Fibroblast of lung (primary cell): ENCODE measurements at regions not wholly inside any gene's neighbourhood (a gene's known extent, or its start where the extent isn't known, plus 50 kb on each side); places are given as distances from the start of the nearest gene placed in this dataset.

Source experiments
- DNase-seq, 2 donors: peaks; one replicate each; pipeline versions ENCODE4 v3.0.0 to v3.0.0-alpha.2; 2010; ENCODE audit warnings: low read depth in 2 of 2
- H2AFZ ChIP-seq: 2 replicates; pipeline ENCODE4 v1.5.1; 2012; ENCODE audit warnings: low read length, control low read depth, inconsistent platforms
- H3K27ac ChIP-seq: 2 replicates; pipeline ENCODE4 v1.5.1; 2011; ENCODE audit warnings: low read length, control low read depth; ENCODE audit not compliant: insufficient read depth
- H3K27me3 ChIP-seq: 2 replicates; pipeline ENCODE4 v1.5.1; 2011; ENCODE audit warnings: mild to moderate bottlenecking, low read length; ENCODE audit not compliant: control insufficient read depth, insufficient read depth
- H3K36me3 ChIP-seq: 2 replicates; pipeline ENCODE4 v1.5.1; 2011; ENCODE audit warnings: low read length; ENCODE audit not compliant: control insufficient read depth, insufficient read depth
- H3K4me1 ChIP-seq: 2 replicates; pipeline ENCODE4 v1.5.1; 2011; ENCODE audit warnings: low read length; ENCODE audit not compliant: control insufficient read depth, insufficient read depth; ENCODE audit errors: extremely low read depth
- H3K4me2 ChIP-seq: 2 replicates; pipeline ENCODE4 v1.5.1; 2011; ENCODE audit warnings: low read length, control low read depth; ENCODE audit not compliant: insufficient read depth; ENCODE audit errors: extremely low read depth
- H3K4me3 ChIP-seq, 4 experiments: fragments of 200-600 bp in 1 of 4; sonication (generic) in 1 of 4; replicated peaks in 1 of 4; 2 replicates each; pipeline ENCODE4 v1.5.1; 2011 to 2016; ENCODE audit warnings: low read length in 4 of 4, low read depth in 3 of 4, mild to moderate bottlenecking in 3 of 4, control low read depth in 2 of 4, inconsistent platforms in 1 of 4, mixed read lengths in 1 of 4; ENCODE audit not compliant: insufficient read depth in 1 of 4; ENCODE audit errors: control extremely low read depth in 1 of 4
- H3K79me2 ChIP-seq: 2 replicates; pipeline ENCODE4 v1.5.1; 2012; ENCODE audit warnings: mild to moderate bottlenecking, low read length, inconsistent platforms; ENCODE audit not compliant: control insufficient read depth, insufficient read depth
- H3K9ac ChIP-seq: 2 replicates; pipeline ENCODE4 v1.5.1; 2011; ENCODE audit warnings: mild to moderate bottlenecking, low read length, control low read depth; ENCODE audit not compliant: insufficient read depth
- H3K9me3 ChIP-seq: 2 replicates; pipeline ENCODE4 v1.5.1; 2012; ENCODE audit warnings: low read depth, low read length; ENCODE audit not compliant: control insufficient read depth, insufficient read depth
- H4K20me1 ChIP-seq: 2 replicates; pipeline ENCODE4 v1.5.1; 2011; ENCODE audit warnings: low read length; ENCODE audit not compliant: control insufficient read depth, insufficient read depth; ENCODE audit errors: extremely low read depth
- CTCF ChIP-seq, 2 donors: IDR thresholded peaks in 1 of 2; conservative IDR thresholded peaks in 1 of 2; 1 replicate in 1 of 2; 2 replicates in 1 of 2; pipeline ENCODE4 v1.5.1; 2011 to 2012; ENCODE audit warnings: low read length in 2 of 2, control low read depth in 1 of 2, inconsistent platforms in 1 of 2, low read depth in 1 of 2, mild to moderate bottlenecking in 1 of 2
- EZH2 ChIP-seq: IDR thresholded peaks from 2 replicates; pipeline ENCODE4 v1.5.1; 2012; ENCODE audit warnings: low read length, control low read depth, mild to moderate bottlenecking; ENCODE audit errors: missing control alignments

GRCh38 chr3:106913966-106914365, 463.3 kb upstream of the CCDC54 start:
- DNase-seq: no peak
- no peaks in the 10 kb centered on the region for H4K20me1 ChIP-seq
- no peak overlapping the region for H3K9ac ChIP-seq
- TF ChIP-seq EZH2 (no peak), CTCF (conservative IDR thresholded peaks at IDR 0.05 in 1 of 2, IDR thresholded peaks at IDR 0.05 in 1 of 2; ENCODE audit: low read depth in 1 of 2, low read length in 2 of 2) (no peak)
- H3K9me3 ChIP-seq: no peaks in the 10 kb centered on the region
- H3K4me2 ChIP-seq: no peak overlapping the region
- H3K4me3 ChIP-seq: no peak overlapping the region
- no peak overlapping the region for H3K27ac ChIP-seq
- no peaks in the 10 kb centered on the region for H3K4me1 ChIP-seq
- H3K79me2 ChIP-seq: no peaks in the 10 kb centered on the region
- no peaks in the 10 kb centered on the region for H3K36me3 ChIP-seq
- no peaks in the 10 kb centered on the region for H3K27me3 ChIP-seq
- H2AFZ ChIP-seq: no peak overlapping the region

GRCh38 chr3:106920609-106921008, 456.6 kb upstream of the CCDC54 start:
- Histone ChIP-seq H3K27me3 (no peaks in the 10 kb centered on the region), H3K4me1 (no peaks in the 10 kb centered on the region), H3K9ac (no peak overlapping the region), H3K4me3 (no peak overlapping the region), H3K4me2 (no peak overlapping the region), H3K79me2 (no peaks in the 10 kb centered on the region), H3K9me3 (no peaks in the 10 kb centered on the region), H2AFZ (no peak overlapping the region), H3K27ac (no peak overlapping the region), H4K20me1 (no peaks in the 10 kb centered on the region), H3K36me3 (no peaks in the 10 kb centered on the region)
- no peak for DNase-seq
- TF ChIP-seq EZH2 (no peak), CTCF (conservative IDR thresholded peaks at IDR 0.05 in 1 of 2, IDR thresholded peaks at IDR 0.05 in 1 of 2; ENCODE audit: low read depth in 1 of 2, low read length in 2 of 2) (no peak)

GRCh38 chr3:106929081-106929480, 448.2 kb upstream of the CCDC54 start:
- no peak for TF ChIP-seq EZH2
- no peak for TF ChIP-seq CTCF (conservative IDR thresholded peaks at IDR 0.05 in 1 of 2, IDR thresholded peaks at IDR 0.05 in 1 of 2; ENCODE audit: low read depth in 1 of 2, low read length in 2 of 2)
- no peaks in the 10 kb centered on the region for H3K9me3 ChIP-seq
- H3K36me3 ChIP-seq: no peaks in the 10 kb centered on the region
- H3K9ac ChIP-seq: no peak overlapping the region
- no peak overlapping the region for H3K4me3 ChIP-seq
- no peaks in the 10 kb centered on the region for H3K79me2 ChIP-seq
- no peak overlapping the region for H2AFZ ChIP-seq
- no peaks in the 10 kb centered on the region for H3K4me1 ChIP-seq
- H3K4me2 ChIP-seq: no peak overlapping the region
- H3K27ac ChIP-seq: no peak overlapping the region
- no peak for DNase-seq
- H4K20me1 ChIP-seq: no peaks in the 10 kb centered on the region
- no peaks in the 10 kb centered on the region for H3K27me3 ChIP-seq
